H1 (cell line): ENCODE measurements at regions not wholly inside any gene's neighbourhood (a gene's known extent, or its start where the extent isn't known, plus 50 kb on each side); places are given as distances from the start of the nearest gene placed in this dataset.

Experiments used
- CTCF ChIA-PET: fragments of 300-600 bp; sonication (Branson Sonifier 250); formaldehyde crosslinking; loops from one replicate; lab custom pipeline; 2021; ENCODE audit not compliant: partially characterized antibody; lab: Charles Lee
- POLR2A ChIA-PET: fragments of 300-600 bp; sonication (Branson Sonifier 250); formaldehyde crosslinking; loops from one replicate; lab custom pipeline; 2021; ENCODE audit warnings: inconsistent platforms; ENCODE audit not compliant: partially characterized antibody; lab: Charles Lee
- DNase-seq, 2 experiments: peaks; one replicate each; pipeline versions ENCODE4 v3.0.0 to v3.0.0-alpha.2; 2010 to 2022; ENCODE audit warnings: low spot score in 2 of 2, low read depth in 1 of 2, mixed read lengths in 1 of 2
- FAIRE-seq: peaks from 2 replicates; lab custom pipeline; 2011; peaks lifted over from hg19 to GRCh38; lab: Jason Lieb, UNC
- H2AFZ ChIP-seq: 2 replicates; pipeline ENCODE4 v1.8.1; 2012; ENCODE audit warnings: low read length, inconsistent platforms
- H2AK5ac ChIP-seq: 2 replicates; pipeline ENCODE4 v1.6.1; 2013; ENCODE audit warnings: low read depth, low read length
- H2BK120ac ChIP-seq: replicated peaks from 2 replicates; pipeline ENCODE3; 2013; ENCODE audit warnings: low read depth, low read length, inconsistent platforms
- H2BK12ac ChIP-seq: 2 replicates; pipeline ENCODE4 v1.6.1; 2013; ENCODE audit warnings: low read depth, low read length
- H2BK15ac ChIP-seq: 2 replicates; pipeline ENCODE4 v1.6.1; 2013; ENCODE audit warnings: low read length
- H2BK20ac ChIP-seq: 2 replicates; pipeline ENCODE4 v1.6.1; 2013; ENCODE audit warnings: low read length
- H2BK5ac ChIP-seq: 2 replicates; pipeline ENCODE4 v1.6.1; 2013; ENCODE audit warnings: low read depth, low read length
- H3K14ac ChIP-seq: 2 replicates; pipeline ENCODE4 v1.6.1; 2013; ENCODE audit warnings: inconsistent platforms; ENCODE audit not compliant: insufficient read length
- H3K18ac ChIP-seq: 2 replicates; pipeline ENCODE4 v1.6.1; 2013; ENCODE audit warnings: low read length; ENCODE audit errors: extremely low read depth
- H3K23ac ChIP-seq: 2 replicates; pipeline ENCODE4 v1.6.1; 2013; ENCODE audit warnings: inconsistent platforms; ENCODE audit not compliant: insufficient read length
- H3K23me2 ChIP-seq: 2 replicates; pipeline ENCODE4 v1.6.1; 2013; ENCODE audit warnings: low read depth, low read length
- H3K27ac ChIP-seq: 2 replicates; pipeline ENCODE4 v1.6.1; 2011; ENCODE audit warnings: low read depth, low read length, inconsistent platforms
- H3K27me3 ChIP-seq, 4 experiments: replicated peaks in 1 of 4; 1 replicate in 1 of 4; 2 replicates in 3 of 4; pipeline versions ENCODE4 v1.6.1 to v1.8.1; 2011 to 2013; ENCODE audit warnings: low read length in 3 of 4, mild to moderate bottlenecking in 3 of 4, inconsistent platforms in 2 of 4, mixed read lengths in 2 of 4, moderate library complexity in 1 of 4; ENCODE audit not compliant: control insufficient read depth in 3 of 4, insufficient read depth in 3 of 4; ENCODE audit errors: extremely low read depth in 1 of 4
- H3K36me3 ChIP-seq, 4 experiments: 2 replicates each; pipeline versions ENCODE4 v1.6.1 to v1.8.1; 2011 to 2013; ENCODE audit warnings: mild to moderate bottlenecking in 4 of 4, low read length in 3 of 4, moderate library complexity in 2 of 4, control low read depth in 1 of 4, inconsistent platforms in 1 of 4; ENCODE audit not compliant: insufficient read depth in 4 of 4, control insufficient read depth in 2 of 4
- H3K4ac ChIP-seq: replicated peaks from 2 replicates; pipeline ENCODE3; 2013; ENCODE audit warnings: low read length, low read depth, mixed read lengths, inconsistent platforms; ENCODE audit not compliant: insufficient read length
- H3K4me1 ChIP-seq, 4 experiments: replicated peaks in 1 of 4; 1 replicate in 1 of 4; 2 replicates in 3 of 4; pipeline versions ENCODE4 v1.6.1 to v1.8.1; 2011 to 2013; ENCODE audit warnings: low read length in 3 of 4, inconsistent platforms in 2 of 4, mixed read lengths in 1 of 4; ENCODE audit not compliant: insufficient read depth in 4 of 4, control insufficient read depth in 3 of 4
- H3K4me2 ChIP-seq, 2 experiments: 2 replicates each; pipeline versions ENCODE4 v1.6.1 to v1.8.1; 2011 to 2013; ENCODE audit warnings: low read depth in 2 of 2, low read length in 2 of 2, control low read depth in 1 of 2, inconsistent platforms in 1 of 2, mild to moderate bottlenecking in 1 of 2; ENCODE audit not compliant: insufficient read depth in 1 of 2
- H3K4me3 ChIP-seq, 4 experiments: fragments of 200-600, 300-600 bp in 1 of 4; sonication (generic), shearing (Covaris generic), sonication (Bioruptor Twin) in 1 of 4; 2 replicates each; pipeline versions ENCODE4 v1.5.1 to v1.8.1; 2011 to 2016; ENCODE audit warnings: low read length in 4 of 4, low read depth in 3 of 4, control low read depth in 2 of 4, inconsistent platforms in 2 of 4, mild to moderate bottlenecking in 2 of 4, mixed read lengths in 1 of 4, moderate library complexity in 1 of 4; ENCODE audit not compliant: insufficient read depth in 2 of 4; ENCODE audit errors: extremely low read depth in 1 of 4
- H3K56ac ChIP-seq: replicated peaks from 2 replicates; pipeline ENCODE3; 2013; ENCODE audit warnings: low read depth, mild to moderate bottlenecking, mixed read lengths, low read length, inconsistent platforms; ENCODE audit not compliant: insufficient read length
- H3K79me1 ChIP-seq: 2 replicates; pipeline ENCODE4 v1.6.1; 2013; ENCODE audit warnings: low read depth, low read length, control low read depth
- H3K79me2 ChIP-seq, 2 experiments: 2 replicates each; pipeline versions ENCODE4 v1.6.1 to v1.8.1; 2012 to 2013; ENCODE audit warnings: low read length in 2 of 2, mild to moderate bottlenecking in 2 of 2, inconsistent platforms in 1 of 2; ENCODE audit not compliant: insufficient read depth in 2 of 2, control insufficient read depth in 1 of 2
- H3K9ac ChIP-seq, 4 experiments: replicated peaks in 1 of 4; 1 replicate in 1 of 4; 2 replicates in 3 of 4; pipeline versions ENCODE4 v1.6.1 to v1.8.1; 2011 to 2013; ENCODE audit warnings: low read depth in 3 of 4, low read length in 3 of 4, control low read depth in 2 of 4, mild to moderate bottlenecking in 2 of 4, moderate library complexity in 2 of 4, inconsistent platforms in 1 of 4; ENCODE audit errors: extremely low read depth in 1 of 4
- H3K9me3 ChIP-seq, 2 experiments: 2 replicates each; pipeline versions ENCODE4 v1.6.1 to v1.8.1; 2012 to 2013; ENCODE audit warnings: mild to moderate bottlenecking in 2 of 2, moderate library complexity in 2 of 2, control low read depth in 1 of 2, inconsistent platforms in 1 of 2, low read depth in 1 of 2, low read length in 1 of 2, mixed read lengths in 1 of 2; ENCODE audit not compliant: insufficient read depth in 2 of 2
- H4K20me1 ChIP-seq, 2 experiments: replicated peaks in 1 of 2; 2 replicates each; pipeline versions ENCODE3 to v1.8.1; 2011 to 2013; ENCODE audit warnings: inconsistent platforms in 2 of 2, low read length in 2 of 2, mild to moderate bottlenecking in 1 of 2; ENCODE audit not compliant: insufficient read depth in 2 of 2, control insufficient read depth in 1 of 2
- H4K5ac ChIP-seq: 2 replicates; pipeline ENCODE4 v1.6.1; 2013; ENCODE audit warnings: low read length, low read depth, mixed read lengths, inconsistent platforms; ENCODE audit not compliant: insufficient read length
- H4K8ac ChIP-seq: 2 replicates; pipeline ENCODE4 v1.8.0; 2013; ENCODE audit warnings: mild to moderate bottlenecking, moderate library complexity, low read length, inconsistent platforms; ENCODE audit not compliant: insufficient read depth; ENCODE audit errors: extremely low read depth
- H4K91ac ChIP-seq: replicated peaks from 2 replicates; pipeline ENCODE3; 2013; ENCODE audit warnings: low read length, mixed read lengths, inconsistent platforms; ENCODE audit not compliant: insufficient read length
- CHD1 ChIP-seq: IDR thresholded peaks from 2 replicates; pipeline ENCODE4 v1.6.1; 2012; ENCODE audit warnings: low read depth, low read length, improper control_type of control experiment
- CTBP2 ChIP-seq: IDR thresholded peaks from 2 replicates; pipeline ENCODE4 v1.7.0; 2011; ENCODE audit warnings: borderline replicate concordance, mild to moderate bottlenecking, moderate library complexity, mixed read lengths, low read length; ENCODE audit not compliant: insufficient read depth, insufficient read length
- E2F6 ChIP-seq: IDR thresholded peaks from 2 replicates; pipeline ENCODE4 v1.6.1; 2012; ENCODE audit warnings: inconsistent platforms
- GABPA ChIP-seq: IDR thresholded peaks from 2 replicates; pipeline ENCODE4 v1.6.1; 2011; ENCODE audit warnings: mild to moderate bottlenecking, low read length, moderate library complexity, borderline replicate concordance; ENCODE audit not compliant: insufficient read depth
- MAFK ChIP-seq: IDR thresholded peaks from 2 replicates; pipeline ENCODE4 v1.6.1; 2012; ENCODE audit warnings: low read depth, mild to moderate bottlenecking, improper control_type of control experiment, low read length
- POLR2A ChIP-seq, 2 experiments: IDR thresholded peaks; 1 replicate in 1 of 2; 2 replicates in 1 of 2; pipeline ENCODE4 v1.6.1; 2011; ENCODE audit warnings: low read depth in 2 of 2, low read length in 2 of 2, mild to moderate bottlenecking in 2 of 2; ENCODE audit errors: control extremely low read depth in 1 of 2
- POU5F1 ChIP-seq: IDR thresholded peaks from 2 replicates; pipeline ENCODE4 v1.6.1; 2011; ENCODE audit warnings: low read depth, mild to moderate bottlenecking, low read length, moderate library complexity
- RAD21 ChIP-seq, 2 experiments: IDR thresholded peaks in 1 of 2; conservative IDR thresholded peaks in 1 of 2; 2 replicates each; pipeline ENCODE4 v1.6.1; 2011; ENCODE audit warnings: low read depth in 2 of 2, low read length in 2 of 2, improper control_type of control experiment in 1 of 2, inconsistent platforms in 1 of 2, mild to moderate bottlenecking in 1 of 2, moderate library complexity in 1 of 2
- RXRA ChIP-seq: IDR thresholded peaks from 2 replicates; pipeline ENCODE4 v1.6.1; 2011; ENCODE audit warnings: low read depth, mild to moderate bottlenecking, low read length, moderate library complexity; ENCODE audit not compliant: insufficient read depth
- SAP30 ChIP-seq: fragments of 300-600 bp; sonication (generic); IDR thresholded peaks from 2 replicates; pipeline ENCODE4 v1.7.1; 2012; ENCODE audit warnings: low read length, moderate library complexity, mild to moderate bottlenecking, inconsistent platforms; ENCODE audit not compliant: insufficient read depth, insufficient replicate concordance
- SP1 ChIP-seq: IDR thresholded peaks from 2 replicates; pipeline ENCODE4 v1.6.1; 2011; ENCODE audit warnings: low read depth, low read length
- SP2 ChIP-seq: IDR thresholded peaks from 2 replicates; pipeline ENCODE4 v1.6.1; 2012; ENCODE audit warnings: mild to moderate bottlenecking, low read length, inconsistent platforms
- SUZ12 ChIP-seq: fragments of 200-600 bp; sonication (generic); IDR thresholded peaks from 2 replicates; pipeline ENCODE4 v1.6.1; 2012; ENCODE audit warnings: mild to moderate bottlenecking, inconsistent platforms, low read length, moderate library complexity, mixed read lengths
- WGBS, 2 experiments: shearing (Covaris generic) in 1 of 2; methylation state at CpG; one replicate each; pipeline versions ENCODE4 v1.1.6 to v1.1.7; 2013 to 2015; ENCODE audit warnings: low lambda C conversion rate in 2 of 2, mixed read lengths in 2 of 2, inconsistent platforms in 1 of 2, low coverage in 1 of 2, missing lambda C conversion rate in 1 of 2; ENCODE audit not compliant: insufficient replicate concordance in 2 of 2, insufficient coverage in 1 of 2, insufficient read length in 1 of 2; ENCODE audit errors: extremely low coverage in 1 of 2, missing lambda C conversion rate in 1 of 2; 5-methylcytosine and 5-hydroxymethylcytosine counted together

DNA sequence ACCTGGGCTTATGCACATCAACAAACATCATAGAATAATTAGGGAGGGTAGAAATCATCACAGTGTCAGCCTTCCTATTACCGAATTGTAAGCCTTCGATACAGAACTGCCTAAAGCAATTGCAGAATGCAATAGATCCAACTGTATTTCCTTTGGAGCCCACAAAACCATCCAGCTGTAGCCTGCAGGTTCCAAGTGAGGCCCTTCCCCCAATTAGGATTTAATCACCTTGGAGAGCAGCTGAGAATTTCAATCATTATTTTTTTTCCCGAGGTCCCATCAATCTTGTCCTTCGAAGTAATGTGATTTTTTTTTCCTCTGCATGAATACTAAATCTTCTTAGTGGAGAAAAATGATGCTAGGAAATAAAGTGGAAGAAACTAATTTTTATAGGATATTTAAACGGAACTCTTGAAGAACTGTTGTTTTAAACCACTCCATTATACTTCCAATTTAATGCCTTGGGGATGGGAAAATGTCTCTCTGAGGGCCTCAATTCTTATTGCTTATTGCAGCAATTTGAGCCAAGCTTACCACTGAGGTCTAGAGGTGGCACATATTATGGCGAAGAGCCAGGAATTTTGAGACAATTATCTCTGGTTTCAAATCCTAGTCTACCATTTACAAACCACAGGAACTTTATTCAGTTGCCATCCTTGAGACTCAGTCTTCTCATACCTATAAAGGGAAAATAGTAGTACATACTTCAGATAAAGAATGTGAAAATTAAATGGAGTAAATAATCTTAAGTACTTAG, 953.4 kb upstream of the IGFBP7 start:
- H2BK5ac ChIP-seq = no peak overlapping the region
- H3K9me3 ChIP-seq = no peaks in the 10 kb centered on the region
- H3K56ac ChIP-seq = no peak overlapping the region
- H3K23ac ChIP-seq = no peak overlapping the region
- DNase-seq = no peak
- TF ChIP-seq MAFK = no peak
- no peak for TF ChIP-seq POU5F1
- TF ChIP-seq RXRA = no peak
- TF ChIP-seq CTBP2 = no peak
- no peak for TF ChIP-seq CHD1
- no peak for TF ChIP-seq E2F6
- no peak for TF ChIP-seq SP1
- TF ChIP-seq SAP30 = no peak
- TF ChIP-seq GABPA = no peak
- no peak for TF ChIP-seq RAD21 (IDR thresholded peaks at IDR 0.05 in 1 of 2, conservative IDR thresholded peaks at IDR 0.05 in 1 of 2; ENCODE audit: low read depth in 2 of 2, low read length in 2 of 2)
- TF ChIP-seq SP2 = no peak
- TF ChIP-seq POLR2A (IDR thresholded peaks at IDR 0.05; ENCODE audit: control extremely low read depth in 1 of 2, low read depth in 2 of 2, low read length in 2 of 2) = no peak
- TF ChIP-seq SUZ12 = no peak
- H3K18ac ChIP-seq = no peak overlapping the region
- no peaks in the 10 kb centered on the region for H3K36me3 ChIP-seq
- ChIA-PET POLR2A (no interaction called here), CTCF (interaction anchor here (0.5 to 1.4 kb wide), 3 partner anchors 318 to 872 kb away, joined by 3 read pairs; no protein-coding TSS in a partner anchor)
- no peak overlapping the region for H3K4me2 ChIP-seq
- H4K8ac ChIP-seq = no peak overlapping the region
- no peak overlapping the region for H4K5ac ChIP-seq
- H3K79me2 ChIP-seq = no peaks in the 10 kb centered on the region
- H2BK15ac ChIP-seq = no peak overlapping the region
- H2BK20ac ChIP-seq = no peak overlapping the region
- WGBS, 2 experiments = 91% methylated on average over 6 of the region's 6 CpGs; no CpG with 5 or more reads in 1 of the 2 experiments
- no peak overlapping the region for H2AFZ ChIP-seq
- no peak overlapping the region for H2BK120ac ChIP-seq
- H3K14ac ChIP-seq = no peak overlapping the region
- no peaks in the 10 kb centered on the region for H3K27me3 ChIP-seq
- H3K4me1 ChIP-seq = no peaks in the 10 kb centered on the region
- H4K20me1 ChIP-seq = no peaks in the 10 kb centered on the region
- no peak overlapping the region for H3K9ac ChIP-seq
- no peak overlapping the region for H2BK12ac ChIP-seq
- FAIRE-seq = no peak
- no peaks in the 10 kb centered on the region for H3K79me1 ChIP-seq
- H3K4me3 ChIP-seq = no peak overlapping the region
- H4K91ac ChIP-seq = no peak overlapping the region
- no peak overlapping the region for H3K27ac ChIP-seq
- H2AK5ac ChIP-seq = no peak overlapping the region
- H3K23me2 ChIP-seq = no peaks in the 10 kb centered on the region
- H3K4ac ChIP-seq = no peak overlapping the region
